ENCODE measurements at regions not wholly inside any gene's neighbourhood (a gene's known extent, or its start where the extent isn't known, plus 50 kb on each side); places are given as distances from the start of the nearest gene placed in this dataset.

GRCh38 chr12:131530041-131530332 lies 180.9 kb upstream of the SFSWAP start:
- H4K20me1 ChIP-seq (replicated peaks in 1 of 2; ENCODE audit: control insufficient read depth in 1 of 2, insufficient read depth in 2 of 2, low read length in 2 of 2): no peaks in the 10 kb centered on the region
- FAIRE-seq (no peak), DNase-seq (ENCODE audit: low read depth in 1 of 2, low spot score in 2 of 2) (no peak)
- H3K9me3 ChIP-seq (ENCODE audit: insufficient read depth in 2 of 2, low read depth in 1 of 2, low read length in 1 of 2): no peaks in the 10 kb centered on the region; a peak in 1 of 4 replicates
- no peak overlapping the region for H3K9ac ChIP-seq (replicated peaks in 1 of 4; ENCODE audit: extremely low read depth in 1 of 4, low read depth in 3 of 4, low read length in 3 of 4)
- H3K4me3 ChIP-seq (ENCODE audit: extremely low read depth in 1 of 4, insufficient read depth in 2 of 4, low read depth in 3 of 4, low read length in 4 of 4): no peak overlapping the region
- H3K4me2 ChIP-seq (ENCODE audit: insufficient read depth in 1 of 2, low read depth in 2 of 2, low read length in 2 of 2): no peak overlapping the region
- no peak overlapping the region for H4K91ac ChIP-seq (replicated peaks; ENCODE audit: insufficient read length, low read length)
- ChIA-PET POLR2A (ENCODE audit: partially characterized antibody) (no interaction called here), CTCF (ENCODE audit: partially characterized antibody) (no interaction called here)
- H3K4ac ChIP-seq (replicated peaks; ENCODE audit: insufficient read length, low read depth, low read length): no peak overlapping the region
- no peak overlapping the region for H3K27ac ChIP-seq (ENCODE audit: low read depth, low read length)
- no peak overlapping the region for H2BK15ac ChIP-seq (ENCODE audit: low read length)
- no peak overlapping the region for H2BK120ac ChIP-seq (replicated peaks; ENCODE audit: low read depth, low read length)
- H2AFZ ChIP-seq (ENCODE audit: low read length): no peak overlapping the region
- H3K79me2 ChIP-seq (ENCODE audit: control insufficient read depth in 1 of 2, insufficient read depth in 2 of 2, low read length in 2 of 2): no peaks in the 10 kb centered on the region
- H4K5ac ChIP-seq (ENCODE audit: insufficient read length, low read depth, low read length): no peak overlapping the region
- TF ChIP-seq FOSL1 (IDR thresholded peaks at IDR 0.05; ENCODE audit: insufficient read depth, low read depth, low read length) (no peak), MAFK (IDR thresholded peaks at IDR 0.05; ENCODE audit: low read depth, low read length) (no peak), TCF12 (IDR thresholded peaks at IDR 0.05; ENCODE audit: low read depth, low read length) (no peak), MAX (IDR thresholded peaks at IDR 0.05) (no peak), RFX5 (IDR thresholded peaks at IDR 0.05; ENCODE audit: borderline replicate concordance, low read depth, low read length) (no peak), HDAC6 (IDR thresholded peaks at IDR 0.05; ENCODE audit: low read depth, low read length) (no peak), RXRA (IDR thresholded peaks at IDR 0.05; ENCODE audit: insufficient read depth, low read depth, low read length) (no peak), RBBP5 (IDR thresholded peaks at IDR 0.05; ENCODE audit: borderline replicate concordance, low read depth, low read length) (no peak), E2F6 (IDR thresholded peaks at IDR 0.05) (no peak)
- H2BK20ac ChIP-seq (ENCODE audit: low read length): no peak overlapping the region
- no peak overlapping the region for H3K23ac ChIP-seq (ENCODE audit: insufficient read length)
- WGBS, 2 experiments (ENCODE audit: extremely low coverage in 1 of 2, insufficient coverage in 1 of 2, insufficient read length in 1 of 2, insufficient replicate concordance in 2 of 2, low coverage in 1 of 2, low lambda C conversion rate in 2 of 2, missing lambda C conversion rate in 1 of 2): 96% methylated on average over 7 of the region's 7 CpGs; no CpG with 5 or more reads in 1 of the 2 experiments
- H2BK12ac ChIP-seq (ENCODE audit: low read depth, low read length): no peak overlapping the region
- H3K56ac ChIP-seq (replicated peaks; ENCODE audit: insufficient read length, low read depth, low read length): no peak overlapping the region
- no peaks in the 10 kb centered on the region for H3K27me3 ChIP-seq (replicated peaks in 1 of 4; ENCODE audit: control insufficient read depth in 3 of 4, extremely low read depth in 1 of 4, insufficient read depth in 3 of 4, low read length in 3 of 4)
- H3K79me1 ChIP-seq (ENCODE audit: low read depth, low read length): no peaks in the 10 kb centered on the region
- no peak overlapping the region for H4K8ac ChIP-seq (ENCODE audit: extremely low read depth, insufficient read depth, low read length)
- no peak overlapping the region for H3K18ac ChIP-seq (ENCODE audit: extremely low read depth, low read length)
- no peak overlapping the region for H2BK5ac ChIP-seq (ENCODE audit: low read depth, low read length)
- H3K4me1 ChIP-seq (replicated peaks in 1 of 4; ENCODE audit: control insufficient read depth in 3 of 4, insufficient read depth in 4 of 4, low read length in 3 of 4): no peaks in the 10 kb centered on the region
- no peaks in the 10 kb centered on the region for H3K23me2 ChIP-seq (ENCODE audit: low read depth, low read length)
- no peaks in the 10 kb centered on the region for H3K36me3 ChIP-seq (ENCODE audit: control insufficient read depth in 2 of 4, insufficient read depth in 4 of 4, low read length in 3 of 4)
- no peak overlapping the region for H3K14ac ChIP-seq (ENCODE audit: insufficient read length)
- H2AK5ac ChIP-seq (ENCODE audit: low read depth, low read length): no peak overlapping the region

Data from H1 (cell line).